ENCODE measurements at regions not wholly inside any gene's neighbourhood (a gene's known extent, or its start where the extent isn't known, plus 50 kb on each side); places are given as distances from the start of the nearest gene placed in this dataset.

- Histone ChIP-seq H3K9me3 (ENCODE audit: low read depth, low read length) (no peaks in the 10 kb centered on the region), H3K27ac (no peak overlapping the region), H3K9ac (ENCODE audit: insufficient read length) (no peak overlapping the region), H3K4me3 (no peak overlapping the region), H3K36me3 (ENCODE audit: insufficient read depth, low read length) (no peaks in the 10 kb centered on the region)
- no peak for DNase-seq (ENCODE audit: low read depth, low spot score)
- no peak for TF ChIP-seq EZH2 (IDR thresholded peaks at IDR 0.05)
- no peak for TF ChIP-seq FOXP2 (optimal IDR thresholded peaks at IDR 0.05; ENCODE audit: control extremely low read depth, extremely low read length, insufficient read depth)
- TF ChIP-seq POLR2AphosphoS5 (IDR thresholded peaks at IDR 0.05; ENCODE audit: borderline replicate concordance, low read depth, low read length), result no peak
Measured at GRCh38 chr17:71329310-71330098, 791.3 kb upstream of the SOX9 start.

GRCh38 chr17:71330099-71330375 is 790.8 kb upstream of the SOX9 start:
- no peak overlapping the region for H3K27ac ChIP-seq
- no peak overlapping the region for H3K4me3 ChIP-seq
- H3K9me3 ChIP-seq (ENCODE audit: low read depth, low read length), result no peaks in the 10 kb centered on the region
- TF ChIP-seq FOXP2 (optimal IDR thresholded peaks at IDR 0.05; ENCODE audit: control extremely low read depth, extremely low read length, insufficient read depth) (no peak), POLR2AphosphoS5 (IDR thresholded peaks at IDR 0.05; ENCODE audit: borderline replicate concordance, low read depth, low read length) (no peak), EZH2 (IDR thresholded peaks at IDR 0.05) (no peak)
- no peaks in the 10 kb centered on the region for H3K36me3 ChIP-seq (ENCODE audit: insufficient read depth, low read length)
- no peak overlapping the region for H3K9ac ChIP-seq (ENCODE audit: insufficient read length)
- no peak for DNase-seq (ENCODE audit: low read depth, low spot score)

- no peak for DNase-seq (ENCODE audit: low read depth, low spot score)
- Histone ChIP-seq H3K27ac (no peak overlapping the region), H3K9ac (ENCODE audit: insufficient read length) (no peak overlapping the region), H3K4me3 (no peak overlapping the region), H3K36me3 (ENCODE audit: insufficient read depth, low read length) (no peaks in the 10 kb centered on the region), H3K9me3 (ENCODE audit: low read depth, low read length) (no peaks in the 10 kb centered on the region)
- no peak for TF ChIP-seq POLR2AphosphoS5 (IDR thresholded peaks at IDR 0.05; ENCODE audit: borderline replicate concordance, low read depth, low read length)
- no peak for TF ChIP-seq FOXP2 (optimal IDR thresholded peaks at IDR 0.05; ENCODE audit: control extremely low read depth, extremely low read length, insufficient read depth)
- TF ChIP-seq EZH2 (IDR thresholded peaks at IDR 0.05), result no peak
Measured at GRCh38 chr17:71331754-71332325, 789.0 kb upstream of the SOX9 start.

GRCh38 chr17:71334048-71334751 is 786.6 kb upstream of the SOX9 start:
- no peak for DNase-seq (ENCODE audit: low read depth, low spot score)
- Histone ChIP-seq H3K9me3 (ENCODE audit: low read depth, low read length) (no peaks in the 10 kb centered on the region), H3K27ac (no peak overlapping the region), H3K4me3 (no peak overlapping the region), H3K9ac (ENCODE audit: insufficient read length) (no peak overlapping the region), H3K36me3 (ENCODE audit: insufficient read depth, low read length) (no peaks in the 10 kb centered on the region)
- no peak for TF ChIP-seq EZH2 (IDR thresholded peaks at IDR 0.05)
- no peak for TF ChIP-seq FOXP2 (optimal IDR thresholded peaks at IDR 0.05; ENCODE audit: control extremely low read depth, extremely low read length, insufficient read depth)
- no peak for TF ChIP-seq POLR2AphosphoS5 (IDR thresholded peaks at IDR 0.05; ENCODE audit: borderline replicate concordance, low read depth, low read length)

- no peak for TF ChIP-seq EZH2 (IDR thresholded peaks at IDR 0.05)
- no peak for TF ChIP-seq FOXP2 (optimal IDR thresholded peaks at IDR 0.05; ENCODE audit: control extremely low read depth, extremely low read length, insufficient read depth)
- TF ChIP-seq POLR2AphosphoS5 (IDR thresholded peaks at IDR 0.05; ENCODE audit: borderline replicate concordance, low read depth, low read length), result no peak
- DNase-seq (ENCODE audit: low read depth, low spot score), result no peak
- Histone ChIP-seq H3K27ac (no peak overlapping the region), H3K4me3 (no peak overlapping the region), H3K9me3 (ENCODE audit: low read depth, low read length) (no peaks in the 10 kb centered on the region), H3K36me3 (ENCODE audit: insufficient read depth, low read length) (no peaks in the 10 kb centered on the region), H3K9ac (ENCODE audit: insufficient read length) (no peak overlapping the region)
Measured at GRCh38 chr17:71335212-71335611, 785.6 kb upstream of the SOX9 start.

GRCh38 chr17:71337938-71338337 is 782.9 kb upstream of the SOX9 start:
- Histone ChIP-seq H3K4me3 (no peak overlapping the region), H3K9ac (ENCODE audit: insufficient read length) (no peak overlapping the region), H3K27ac (no peak overlapping the region), H3K36me3 (ENCODE audit: insufficient read depth, low read length) (no peaks in the 10 kb centered on the region), H3K9me3 (ENCODE audit: low read depth, low read length) (no peaks in the 10 kb centered on the region)
- DNase-seq (ENCODE audit: low read depth, low spot score), result no peak
- TF ChIP-seq FOXP2 (optimal IDR thresholded peaks at IDR 0.05; ENCODE audit: control extremely low read depth, extremely low read length, insufficient read depth), result no peak
- no peak for TF ChIP-seq EZH2 (IDR thresholded peaks at IDR 0.05)
- TF ChIP-seq POLR2AphosphoS5 (IDR thresholded peaks at IDR 0.05; ENCODE audit: borderline replicate concordance, low read depth, low read length), result no peak

- H3K4me3 ChIP-seq, result no peak overlapping the region
- no peak overlapping the region for H3K9ac ChIP-seq (ENCODE audit: insufficient read length)
- no peak for TF ChIP-seq POLR2AphosphoS5 (IDR thresholded peaks at IDR 0.05; ENCODE audit: borderline replicate concordance, low read depth, low read length)
- TF ChIP-seq EZH2 (IDR thresholded peaks at IDR 0.05), result no peak
- no peak for TF ChIP-seq FOXP2 (optimal IDR thresholded peaks at IDR 0.05; ENCODE audit: control extremely low read depth, extremely low read length, insufficient read depth)
- H3K36me3 ChIP-seq (ENCODE audit: insufficient read depth, low read length), result no peaks in the 10 kb centered on the region
- no peak for DNase-seq (ENCODE audit: low read depth, low spot score)
- H3K9me3 ChIP-seq (ENCODE audit: low read depth, low read length), result no peaks in the 10 kb centered on the region
- no peak overlapping the region for H3K27ac ChIP-seq
Measured at GRCh38 chr17:71338396-71338795, 782.4 kb upstream of the SOX9 start.

GRCh38 chr17:71339206-71339605 is 781.6 kb upstream of the SOX9 start:
- DNase-seq (ENCODE audit: low read depth, low spot score), result no peak
- H3K9ac ChIP-seq (ENCODE audit: insufficient read length), result no peak overlapping the region
- H3K27ac ChIP-seq, result no peak overlapping the region
- no peaks in the 10 kb centered on the region for H3K36me3 ChIP-seq (ENCODE audit: insufficient read depth, low read length)
- no peaks in the 10 kb centered on the region for H3K9me3 ChIP-seq (ENCODE audit: low read depth, low read length)
- no peak overlapping the region for H3K4me3 ChIP-seq
- TF ChIP-seq FOXP2 (optimal IDR thresholded peaks at IDR 0.05; ENCODE audit: control extremely low read depth, extremely low read length, insufficient read depth) (no peak), POLR2AphosphoS5 (IDR thresholded peaks at IDR 0.05; ENCODE audit: borderline replicate concordance, low read depth, low read length) (no peak), EZH2 (IDR thresholded peaks at IDR 0.05) (no peak)
